ENCODE measurements at regions not wholly inside any gene's neighbourhood (a gene's known extent, or its start where the extent isn't known, plus 50 kb on each side); places are given as distances from the start of the nearest gene placed in this dataset.

GRCh38 chr5:53820802-53821171 is 260.3 kb downstream of the NDUFS4 start:
- TF ChIP-seq CTCF (IDR thresholded peaks at IDR 0.05; ENCODE audit: low read length) (no peak), EZH2phosphoT487 (IDR thresholded peaks at IDR 0.05; ENCODE audit: low read length) (no peak)
